HPDE6-E6E7 (cell line): ENCODE measurements at regions not wholly inside any gene's neighbourhood (a gene's known extent, or its start where the extent isn't known, plus 50 kb on each side); places are given as distances from the start of the nearest gene placed in this dataset.

Source experiments
- DNase-seq: peaks from one replicate; pipeline ENCODE4 v3.0.0; 2011; ENCODE audit warnings: missing footprints; ENCODE audit errors: extremely low spot score

GRCh38 chr4:46441136-46441859 lies 51.4 kb upstream of the GABRA2 start:
- DNase-seq: no peak
